Activated CD4-positive, alpha-beta memory T cell treated with anti-CD3 and anti-CD28 coated beads for 36 hours (primary cell): ENCODE measurements at regions not wholly inside any gene's neighbourhood (a gene's known extent, or its start where the extent isn't known, plus 50 kb on each side); places are given as distances from the start of the nearest gene placed in this dataset.

Experiments used
- CTCF ChIA-PET: fragments of 350-600 bp; sonication (Branson Sonifier 250); formaldehyde crosslinking; loops from one replicate; lab custom pipeline; 2021; ENCODE audit warnings: antibody characterized with exemption, inconsistent platforms; lab: Charles Lee
- POLR2A ChIA-PET: fragments of 350-600 bp; sonication (Branson Sonifier 250); formaldehyde crosslinking; loops from one replicate; lab custom pipeline; 2021; ENCODE audit warnings: antibody characterized with exemption; lab: Charles Lee
- DNase-seq: peaks from one replicate; pipeline ENCODE4 v3.0.0-alpha.2; 2020
- H3K27ac Mint-ChIP-seq: one replicate; pipeline ENCODE4 v1.8.0; 2021; ENCODE audit warnings: mixed read lengths
- H3K27me3 Mint-ChIP-seq: one replicate; pipeline ENCODE4 v1.8.0; 2021; ENCODE audit warnings: mixed read lengths
- H3K36me3 Mint-ChIP-seq: one replicate; pipeline ENCODE4 v1.8.0; 2021; ENCODE audit warnings: mixed read lengths
- H3K4me1 Mint-ChIP-seq: one replicate; pipeline ENCODE4 v1.8.0; 2021; ENCODE audit warnings: low read depth, mixed read lengths
- H3K4me3 Mint-ChIP-seq: one replicate; pipeline ENCODE4 v1.8.0; 2021; ENCODE audit warnings: mild to moderate bottlenecking, mixed read lengths
- H3K9me3 Mint-ChIP-seq: one replicate; pipeline ENCODE4 v1.8.0; 2021; ENCODE audit warnings: mixed read lengths
- intact Hi-C: fragments of 100-400 bp; cut with micrococcal nuclease; formaldehyde crosslinking; loops from one replicate; pipeline ENCODE4 v1.15.1; 2023

DNA sequence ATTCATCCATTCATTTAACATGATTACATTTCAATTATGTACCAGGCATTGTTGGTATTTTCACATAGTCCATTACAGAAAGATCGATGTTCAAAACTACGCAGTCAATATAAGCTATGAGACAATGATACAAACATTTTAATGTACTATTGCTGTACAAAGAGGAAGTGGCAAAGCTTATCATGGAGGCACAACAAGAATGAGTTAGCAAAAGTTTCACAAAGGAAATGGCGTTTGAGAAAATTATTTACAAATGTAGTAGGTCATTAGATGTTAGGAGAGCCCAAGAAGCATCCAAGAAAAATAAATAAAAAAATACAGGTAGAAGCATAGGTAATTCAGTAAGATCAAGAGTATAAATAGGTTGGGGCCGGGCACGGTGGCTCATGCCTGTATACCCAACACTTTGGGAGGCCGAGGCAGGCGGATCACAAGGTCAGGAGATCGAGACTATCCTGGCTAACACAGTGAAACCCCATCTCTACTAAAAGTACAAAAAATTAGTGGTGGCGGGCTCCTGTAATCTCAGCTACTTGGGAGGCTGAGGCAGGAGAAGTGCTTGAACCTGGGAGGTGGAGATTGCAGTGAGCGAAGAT, 1730.8 kb upstream of the CELF4 start:
- no peaks in the 10 kb centered on the region for H3K27me3 Mint-ChIP-seq
- ChIA-PET CTCF (no interaction called here), POLR2A (no interaction called here)
- no peak overlapping the region for H3K27ac Mint-ChIP-seq
- H3K36me3 Mint-ChIP-seq, result no peaks in the 10 kb centered on the region
- no peak overlapping the region for H3K4me3 Mint-ChIP-seq
- intact Hi-C loops, result no loop called here
- DNase-seq, result no peak
- peaks cover 10% of the 10 kb centered on the region for H3K9me3 Mint-ChIP-seq
- H3K4me1 Mint-ChIP-seq, result no peaks in the 10 kb centered on the region

DNA sequence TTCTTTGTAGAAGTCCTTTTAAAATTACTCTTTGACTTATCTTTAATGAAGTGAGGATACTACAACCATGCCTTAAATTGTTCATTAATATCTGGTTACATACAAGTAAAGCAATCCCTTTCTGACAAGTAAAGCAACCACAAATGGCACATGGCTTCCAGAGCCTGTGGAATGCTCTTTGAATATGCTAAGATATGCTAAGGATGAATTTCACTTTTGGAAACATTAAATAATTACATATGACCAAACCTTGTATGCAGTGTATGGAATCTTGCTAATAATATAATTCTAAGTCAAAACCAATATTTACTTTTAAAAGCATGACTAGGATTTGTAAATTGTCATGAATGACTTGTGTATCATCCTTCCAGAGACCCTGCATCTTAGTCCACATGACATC, 1711.2 kb upstream of the CELF4 start:
- intact Hi-C loops, result no loop called here
- POLR2A ChIA-PET, result no interaction called here
- Mint-ChIP-seq H3K27ac (no peak overlapping the region), H3K4me3 (no peak overlapping the region), H3K36me3 (no peaks in the 10 kb centered on the region), H3K9me3 (peaks cover 8% of the 10 kb centered on the region), H3K4me1 (no peaks in the 10 kb centered on the region), H3K27me3 (no peaks in the 10 kb centered on the region)
- CTCF ChIA-PET, result no interaction called here
- no peak for DNase-seq

DNA sequence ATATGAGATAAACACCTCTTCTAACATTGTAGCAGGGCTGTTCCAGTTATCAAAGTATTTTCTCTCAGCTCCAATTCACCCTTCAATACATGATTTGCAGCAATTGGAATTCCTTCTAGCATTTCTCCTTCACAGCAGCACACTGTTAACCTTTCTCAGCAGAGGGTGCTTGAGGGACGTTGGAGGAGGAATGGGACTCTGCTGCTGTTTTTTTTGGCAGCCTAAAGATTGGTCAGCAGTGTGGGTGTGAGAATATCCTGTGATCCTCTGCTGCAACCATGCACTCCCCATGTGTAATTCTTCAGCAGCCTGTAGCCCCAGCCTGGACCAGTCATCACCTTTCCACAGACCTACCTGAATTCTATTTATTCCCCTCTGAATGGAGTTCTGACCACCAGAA, 1708.9 kb upstream of the CELF4 start:
- Mint-ChIP-seq H3K4me3 (no peak overlapping the region), H3K36me3 (no peaks in the 10 kb centered on the region), H3K4me1 (no peaks in the 10 kb centered on the region), H3K27ac (no peak overlapping the region), H3K9me3 (peaks cover 8% of the 10 kb centered on the region), H3K27me3 (no peaks in the 10 kb centered on the region)
- CTCF ChIA-PET, result no interaction called here
- DNase-seq, result no peak
- POLR2A ChIA-PET, result no interaction called here
- intact Hi-C loops, result no loop called here

DNA sequence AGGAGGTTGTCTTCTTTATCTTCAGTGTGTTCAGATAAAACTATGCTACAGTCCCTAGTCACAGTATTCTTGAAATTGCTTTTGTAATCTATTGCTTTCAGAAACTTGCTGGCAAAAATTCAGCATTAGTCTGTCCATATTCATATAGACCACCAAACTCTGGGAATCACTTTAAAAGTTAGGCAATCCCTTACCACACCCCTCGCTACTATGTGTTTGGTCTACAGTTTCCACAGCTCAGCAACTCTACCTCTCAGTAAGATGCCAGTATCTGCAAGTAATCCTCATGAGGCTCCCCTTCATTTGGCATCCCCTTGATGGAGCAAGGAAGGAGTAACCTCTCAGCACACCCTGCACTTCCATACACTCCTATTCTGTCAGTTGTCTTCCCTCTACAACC, 1706.6 kb upstream of the CELF4 start:
- H3K27ac Mint-ChIP-seq, result no peak overlapping the region
- H3K27me3 Mint-ChIP-seq, result no peaks in the 10 kb centered on the region
- ChIA-PET POLR2A (no interaction called here), CTCF (no interaction called here)
- H3K36me3 Mint-ChIP-seq, result no peaks in the 10 kb centered on the region
- H3K9me3 Mint-ChIP-seq, result peaks cover 3% of the 10 kb centered on the region
- H3K4me3 Mint-ChIP-seq, result no peak overlapping the region
- no peaks in the 10 kb centered on the region for H3K4me1 Mint-ChIP-seq
- DNase-seq, result no peak
- intact Hi-C loops, result no loop called here

DNA sequence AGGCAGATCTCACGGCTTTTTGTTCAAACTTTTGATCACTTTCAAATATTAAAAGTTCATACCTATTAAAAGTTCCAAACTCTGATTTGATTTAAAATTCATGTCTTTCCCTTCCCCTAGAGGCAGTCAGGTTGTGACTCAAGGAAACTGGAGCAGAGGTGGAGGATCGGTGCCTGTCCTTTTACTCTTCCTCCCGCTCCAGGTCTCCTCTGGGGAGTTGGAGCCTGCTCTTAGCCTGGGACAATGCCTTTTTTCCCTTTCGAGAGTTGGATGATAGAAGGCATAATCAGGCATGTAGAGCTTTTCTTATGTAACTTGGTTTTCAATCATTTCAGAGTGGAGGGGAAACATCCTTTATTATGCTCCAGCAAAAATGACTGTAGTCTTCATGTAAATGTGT, 1706.1 kb upstream of the CELF4 start:
- intact Hi-C loops, result no loop called here
- peaks cover 3% of the 10 kb centered on the region for H3K9me3 Mint-ChIP-seq
- H3K4me1 Mint-ChIP-seq, result no peaks in the 10 kb centered on the region

DNA sequence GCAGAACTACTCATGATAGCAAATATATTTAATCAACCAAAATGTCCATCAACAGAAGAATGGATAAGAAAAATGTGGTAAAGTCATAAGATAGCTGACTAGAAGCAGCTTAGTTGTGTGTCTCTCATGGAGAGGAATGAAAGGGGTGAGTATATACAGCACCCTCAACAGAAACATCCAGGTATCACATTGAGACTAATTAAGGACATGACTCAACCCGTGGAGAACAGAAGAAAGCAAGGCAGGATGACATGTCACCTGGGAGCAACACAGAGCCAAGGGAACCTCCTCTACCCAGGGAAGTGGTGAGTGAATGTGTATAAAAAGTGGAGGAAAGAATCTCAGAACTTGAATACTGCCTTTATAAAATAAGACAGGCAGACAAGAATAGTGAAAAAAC, 1695.0 kb upstream of the CELF4 start:
- Mint-ChIP-seq H3K27me3 (no peaks in the 10 kb centered on the region), H3K36me3 (no peaks in the 10 kb centered on the region), H3K4me1 (no peaks in the 10 kb centered on the region), H3K4me3 (no peak overlapping the region), H3K27ac (no peak overlapping the region), H3K9me3 (peaks cover 18% of the 10 kb centered on the region)
- DNase-seq, result no peak
- CTCF ChIA-PET, result no interaction called here
- intact Hi-C loops, result no loop called here
- POLR2A ChIA-PET, result no interaction called here

More for the DNA sequence above, 1706.1 kb upstream of the CELF4 start:
- no peak for DNase-seq
- no peak overlapping the region for H3K4me3 Mint-ChIP-seq
- CTCF ChIA-PET, result no interaction called here
- H3K27ac Mint-ChIP-seq, result no peak overlapping the region
- POLR2A ChIA-PET, result no interaction called here
- no peaks in the 10 kb centered on the region for H3K27me3 Mint-ChIP-seq
- H3K36me3 Mint-ChIP-seq, result no peaks in the 10 kb centered on the region

DNA sequence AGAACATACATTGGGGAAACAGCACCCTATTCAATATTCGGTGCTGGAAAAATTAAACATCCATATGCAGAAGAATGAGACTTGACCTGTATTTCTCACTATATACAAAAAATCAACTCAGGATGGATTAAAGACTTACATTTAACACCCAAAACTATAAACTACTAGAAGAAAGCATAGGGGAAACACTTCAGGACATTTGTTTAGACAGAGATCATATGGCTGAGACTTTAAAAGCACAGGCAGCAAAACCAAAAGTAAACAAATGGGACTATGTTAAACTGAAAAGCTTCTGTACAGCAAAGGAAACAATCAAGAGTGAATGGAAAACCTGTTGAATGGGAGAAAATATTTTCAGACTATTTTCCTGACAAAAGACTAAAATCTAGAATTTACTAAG, 1694.1 kb upstream of the CELF4 start:
- H3K4me3 Mint-ChIP-seq, result no peak overlapping the region

DNA sequence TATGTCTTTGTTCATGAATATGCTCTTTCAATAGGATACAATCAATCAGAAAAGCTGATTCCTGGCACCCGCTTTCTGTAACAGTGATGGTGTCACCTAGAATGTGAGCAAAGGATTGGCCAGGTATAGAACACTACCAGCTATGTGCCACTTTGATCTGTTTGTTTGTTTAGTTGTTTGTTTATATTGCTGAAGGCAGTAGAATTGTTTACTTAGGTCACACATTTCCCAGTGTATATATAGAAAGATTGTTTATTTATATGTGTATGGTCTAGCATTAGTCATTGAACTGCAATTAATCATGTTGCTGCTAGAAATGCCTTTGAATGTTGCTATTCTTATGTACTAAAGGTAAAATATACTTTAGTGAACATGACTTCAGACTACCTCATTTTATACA, 1678.6 kb upstream of the CELF4 start:
- DNase-seq, result no peak
- Mint-ChIP-seq H3K4me3 (no peak overlapping the region), H3K27me3 (no peaks in the 10 kb centered on the region), H3K36me3 (no peaks in the 10 kb centered on the region), H3K9me3 (peaks cover 1% of the 10 kb centered on the region), H3K4me1 (no peaks in the 10 kb centered on the region), H3K27ac (no peak overlapping the region)
- POLR2A ChIA-PET, result no interaction called here
- CTCF ChIA-PET, result no interaction called here
- intact Hi-C loops, result no loop called here

More for the DNA sequence above, 1694.1 kb upstream of the CELF4 start:
- ChIA-PET CTCF (no interaction called here), POLR2A (no interaction called here)
- Mint-ChIP-seq H3K4me1 (no peaks in the 10 kb centered on the region), H3K27ac (no peak overlapping the region), H3K36me3 (no peaks in the 10 kb centered on the region), H3K27me3 (no peaks in the 10 kb centered on the region), H3K9me3 (peaks cover 18% of the 10 kb centered on the region)
- DNase-seq, result no peak
- intact Hi-C loops, result no loop called here

DNA sequence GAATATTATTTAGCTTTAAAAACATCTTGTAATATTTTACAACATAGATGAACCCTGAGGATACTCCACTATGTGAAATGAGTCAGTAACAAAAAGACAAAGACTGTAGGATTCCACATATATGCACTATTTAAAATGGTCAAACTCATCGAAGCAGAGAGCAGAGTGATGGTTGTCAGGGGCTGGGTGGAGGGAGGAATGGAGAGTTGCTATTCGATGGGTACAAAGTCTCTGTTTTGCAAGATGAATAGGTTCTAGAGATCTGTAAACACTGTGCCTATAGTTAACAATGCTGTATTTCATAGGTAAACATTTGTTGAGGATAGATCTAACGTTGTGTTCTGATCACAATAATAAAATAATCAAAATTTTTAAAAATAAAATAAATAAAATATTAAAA, 1675.9 kb upstream of the CELF4 start:
- ChIA-PET POLR2A (no interaction called here), CTCF (no interaction called here)
- no peak for DNase-seq
- H3K4me1 Mint-ChIP-seq, result no peaks in the 10 kb centered on the region
- intact Hi-C loops, result no loop called here
- no peak overlapping the region for H3K4me3 Mint-ChIP-seq
- no peaks in the 10 kb centered on the region for H3K27me3 Mint-ChIP-seq
- H3K9me3 Mint-ChIP-seq, result peaks cover 8% of the 10 kb centered on the region
- no peaks in the 10 kb centered on the region for H3K36me3 Mint-ChIP-seq
- no peak overlapping the region for H3K27ac Mint-ChIP-seq

DNA sequence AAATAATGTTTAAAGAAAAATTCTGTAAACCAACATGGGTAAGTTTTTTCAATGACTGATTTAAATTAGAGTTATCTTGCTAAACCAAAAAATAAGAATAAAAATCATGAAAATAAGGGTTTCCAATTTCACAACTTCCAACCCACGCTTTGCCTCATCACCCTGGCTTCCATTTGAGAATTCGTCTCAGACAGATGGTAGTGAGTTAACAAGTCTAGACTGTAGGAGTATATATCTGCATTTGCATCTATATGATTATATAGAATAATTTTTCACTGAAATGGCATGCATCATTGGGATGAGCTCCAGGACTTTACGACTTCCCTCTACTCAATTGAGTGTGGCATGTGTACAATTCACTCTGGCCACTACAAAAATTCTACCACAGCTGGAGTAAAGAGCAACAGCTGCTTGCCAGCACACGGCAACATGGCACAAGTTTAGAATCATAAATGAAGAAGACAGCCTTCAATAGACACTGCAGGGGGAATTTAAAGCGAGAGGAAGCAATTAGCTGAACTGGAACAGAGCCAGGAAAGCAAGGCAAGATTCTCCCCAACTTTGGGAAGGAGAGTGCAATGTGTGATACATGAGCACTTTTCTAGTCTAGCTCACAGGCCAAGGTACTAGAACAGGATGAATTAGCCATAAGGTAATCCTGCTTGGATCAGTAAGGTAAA, 1673.5 kb upstream of the CELF4 start:
- H3K27me3 Mint-ChIP-seq, result no peaks in the 10 kb centered on the region
- H3K36me3 Mint-ChIP-seq, result no peaks in the 10 kb centered on the region
- no peak overlapping the region for H3K4me3 Mint-ChIP-seq
- no peaks in the 10 kb centered on the region for H3K4me1 Mint-ChIP-seq
- ChIA-PET POLR2A (no interaction called here), CTCF (no interaction called here)
- DNase-seq, result no peak
- intact Hi-C loops, result no loop called here
- H3K27ac Mint-ChIP-seq, result no peak overlapping the region
- peaks cover 12% of the 10 kb centered on the region for H3K9me3 Mint-ChIP-seq

DNA sequence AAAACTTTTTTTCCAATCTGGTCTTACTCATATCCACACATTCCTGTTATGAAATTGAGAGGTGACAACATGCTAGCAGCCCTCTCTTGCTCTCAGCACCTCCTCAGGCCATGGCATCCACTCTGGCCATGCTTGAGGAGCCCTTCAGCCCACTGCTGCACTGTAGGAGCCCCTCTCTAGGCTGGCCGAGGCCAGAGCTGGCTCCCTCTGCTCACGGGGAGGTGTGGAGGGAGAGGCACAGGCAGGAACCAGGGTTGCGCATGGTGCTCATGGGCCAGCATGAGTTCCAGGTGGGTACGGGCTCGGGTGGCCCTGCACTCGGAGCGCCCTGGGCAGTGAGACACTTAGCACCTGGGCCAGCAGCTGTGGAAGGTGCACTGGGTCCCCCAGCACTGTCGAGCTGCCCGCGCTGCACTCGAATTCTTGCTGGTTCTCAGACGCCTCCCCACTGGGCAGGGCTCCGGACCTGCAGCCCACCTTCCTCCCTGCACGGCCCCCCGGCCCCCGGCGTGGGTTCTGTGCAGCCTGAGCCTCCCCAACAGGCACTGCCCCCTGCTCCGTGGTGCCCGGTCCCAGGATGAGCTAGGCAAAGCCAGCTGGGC, 1669.6 kb upstream of the CELF4 start:
- Mint-ChIP-seq H3K27me3 (no peaks in the 10 kb centered on the region), H3K9me3 (peaks cover 15% of the 10 kb centered on the region), H3K27ac (no peak overlapping the region), H3K36me3 (no peaks in the 10 kb centered on the region), H3K4me3 (no peak overlapping the region), H3K4me1 (no peaks in the 10 kb centered on the region)
- DNase-seq, result no peak
- intact Hi-C loops, result no loop called here
- ChIA-PET CTCF (no interaction called here), POLR2A (no interaction called here)

DNA sequence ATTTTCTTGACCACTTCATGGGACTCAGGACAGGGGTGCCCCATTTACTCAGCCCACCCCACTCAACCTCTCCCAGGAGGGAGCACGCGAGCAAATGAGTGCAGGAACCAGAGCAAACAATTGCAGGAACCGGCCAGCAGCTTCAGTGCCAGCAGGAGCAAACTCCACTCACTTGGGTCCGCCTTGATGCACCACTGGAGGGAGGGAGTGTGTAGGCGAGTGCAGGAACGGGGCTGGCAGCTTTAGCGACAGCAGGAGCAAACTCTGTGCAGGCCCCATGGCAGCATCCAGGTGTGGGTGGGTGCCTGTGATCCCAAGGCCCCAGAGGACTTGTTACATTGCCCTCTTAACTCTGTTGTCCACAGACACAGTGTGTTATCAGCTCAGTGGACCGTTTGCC, 1667.3 kb upstream of the CELF4 start:
- no peaks in the 10 kb centered on the region for H3K36me3 Mint-ChIP-seq
- no peak overlapping the region for H3K4me3 Mint-ChIP-seq
- H3K4me1 Mint-ChIP-seq, result no peaks in the 10 kb centered on the region
- no peak overlapping the region for H3K27ac Mint-ChIP-seq
- intact Hi-C loops, result no loop called here
- no peaks in the 10 kb centered on the region for H3K27me3 Mint-ChIP-seq
- H3K9me3 Mint-ChIP-seq, result peaks cover 11% of the 10 kb centered on the region
- CTCF ChIA-PET, result no interaction called here
- DNase-seq, result no peak
- POLR2A ChIA-PET, result no interaction called here

DNA sequence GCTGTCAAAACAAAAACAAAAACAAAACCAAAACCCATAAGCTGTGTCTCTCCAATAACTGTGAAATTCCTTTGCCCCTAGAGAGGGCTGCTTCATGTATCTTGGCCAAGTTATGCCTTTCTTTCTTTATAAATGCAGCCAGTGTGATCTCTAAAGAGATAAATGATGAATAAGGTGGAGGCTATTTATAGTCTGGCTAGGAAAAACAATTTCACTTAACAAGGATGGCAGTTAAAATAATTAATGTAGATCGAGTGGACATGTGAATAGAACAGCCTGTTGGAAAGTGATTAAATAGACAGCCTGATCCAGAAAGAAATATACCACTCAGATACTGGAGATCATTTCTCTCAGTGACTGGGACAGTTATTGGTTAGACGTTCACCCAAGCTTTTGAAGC, 1666.9 kb upstream of the CELF4 start:
- Mint-ChIP-seq H3K9me3 (peaks cover 11% of the 10 kb centered on the region), H3K4me3 (no peak overlapping the region), H3K27me3 (no peaks in the 10 kb centered on the region), H3K4me1 (no peaks in the 10 kb centered on the region), H3K36me3 (no peaks in the 10 kb centered on the region), H3K27ac (no peak overlapping the region)
- ChIA-PET CTCF (no interaction called here), POLR2A (no interaction called here)
- DNase-seq, result no peak
- intact Hi-C loops, result no loop called here
